Smooth muscle cell (in vitro differentiated cells): ENCODE measurements at regions not wholly inside any gene's neighbourhood (a gene's known extent, or its start where the extent isn't known, plus 50 kb on each side); places are given as distances from the start of the nearest gene placed in this dataset.

ENCODE experiments used
- DNase-seq: peaks from one replicate; lab custom pipeline; 2025; ENCODE audit not compliant: unreplicated experiment; lab: John Stamatoyannopoulos, UW
- H2AFZ ChIP-seq: fragments of 200-600 bp; sonication (generic); 2 replicates; pipeline ENCODE4 v1.6.0; 2016; ENCODE audit warnings: antibody characterized with exemption, low read depth, mild to moderate bottlenecking
- H3F3A ChIP-seq: fragments of 200-600 bp; sonication (generic); 2 replicates; pipeline ENCODE4 v1.6.0; 2017; ENCODE audit warnings: antibody characterized with exemption, low read depth
- H3K27ac ChIP-seq: fragments of 200-600 bp; sonication (generic); 2 replicates; pipeline ENCODE4 v1.5.1; 2016; ENCODE audit warnings: low read depth, mild to moderate bottlenecking
- H3K27me3 ChIP-seq: fragments of 200-600 bp; sonication (generic); 2 replicates; pipeline ENCODE4 v1.6.1; 2016; ENCODE audit warnings: low read depth, mild to moderate bottlenecking
- H3K36me3 ChIP-seq: fragments of 200-600 bp; sonication (generic); 2 replicates; pipeline ENCODE4 v1.5.1; 2016; ENCODE audit warnings: low read depth
- H3K4me1 ChIP-seq: fragments of 200-600 bp; sonication (generic); 2 replicates; pipeline ENCODE4 v1.5.1; 2016; ENCODE audit warnings: low read depth
- H3K4me2 ChIP-seq: fragments of 200-600 bp; sonication (generic); 2 replicates; pipeline ENCODE4 v1.6.0; 2016; ENCODE audit warnings: mild to moderate bottlenecking
- H3K4me3 ChIP-seq: fragments of 200-600 bp; sonication (generic); 2 replicates; pipeline ENCODE4 v1.5.1; 2016; ENCODE audit warnings: mild to moderate bottlenecking
- H3K79me2 ChIP-seq: fragments of 200-600 bp; sonication (generic); 2 replicates; pipeline ENCODE4 v1.6.0; 2016; ENCODE audit warnings: low read depth, mild to moderate bottlenecking
- H3K9ac ChIP-seq: fragments of 200-600 bp; sonication (generic); 2 replicates; pipeline ENCODE4 v1.6.0; 2016; ENCODE audit warnings: low read depth
- H3K9me3 ChIP-seq: fragments of 200-600 bp; sonication (generic); replicated peaks from 2 replicates; pipeline ENCODE4 v1.5.1; 2016; ENCODE audit warnings: low read depth
- H4K20me1 ChIP-seq: fragments of 200-600 bp; sonication (generic); 2 replicates; pipeline ENCODE4 v1.6.0; 2016; ENCODE audit warnings: low read depth
- CTCF ChIP-seq: fragments of 200-600 bp; sonication (generic); IDR thresholded peaks from 2 replicates; pipeline ENCODE4 v1.5.1; 2017; ENCODE audit warnings: borderline replicate concordance, mild to moderate bottlenecking, antibody characterized with exemption; ENCODE audit not compliant: insufficient read depth, poor library complexity, severe bottlenecking
- WGBS: methylation state at CpG from one replicate; pipeline ENCODE4 v1.1.7; 2016; ENCODE audit warnings: low lambda C conversion rate; 5-methylcytosine and 5-hydroxymethylcytosine counted together

DNA sequence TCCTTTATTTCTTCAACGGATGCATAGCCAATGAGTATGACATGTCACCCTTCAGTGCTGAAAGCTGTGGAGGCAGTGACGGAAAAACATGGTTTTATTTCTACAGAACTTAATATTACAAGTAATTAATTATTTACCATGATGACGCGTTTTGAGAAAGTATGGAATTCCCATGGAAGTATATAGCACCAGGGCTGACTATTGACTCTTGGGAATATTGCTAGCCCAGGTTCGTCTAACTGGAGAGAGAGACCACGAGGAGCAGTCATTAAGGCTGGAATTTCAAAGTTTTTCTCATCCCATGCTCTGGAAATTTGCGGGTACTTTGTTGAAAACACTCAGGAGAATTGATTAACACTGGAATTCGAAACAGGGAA, 155.2 kb upstream of the PRSS16 start:
- no peak for DNase-seq
- Histone ChIP-seq H4K20me1 (no peaks in the 10 kb centered on the region), H2AFZ (peak overlapping the region; percentile 57), H3K27me3 (peaks cover under 1% of the 10 kb centered on the region), H3K27ac (peak overlapping the region; percentile 26), H3K4me1 (no peaks in the 10 kb centered on the region), H3K36me3 (no peaks in the 10 kb centered on the region), H3F3A (no peaks in the 10 kb centered on the region), H3K9ac (no peak overlapping the region), H3K4me3 (peak overlapping the region; percentile 51), H3K4me2 (peak overlapping the region; percentile 85), H3K9me3 (no peaks in the 10 kb centered on the region), H3K79me2 (no peaks in the 10 kb centered on the region)
- TF ChIP-seq CTCF = no peak
- WGBS = 36% methylated on average over 8 of the region's 8 CpGs

- no peaks in the 10 kb centered on the region for H3K27me3 ChIP-seq
- no peak for TF ChIP-seq CTCF
These were observed 151.6 kb upstream of the PRSS16 start for GRCh38 chr6:27095914-27096313.

GRCh38 chr6:27096834-27097511, 150.5 kb upstream of the PRSS16 start:
- Histone ChIP-seq H3K9me3 (no peaks in the 10 kb centered on the region), H3K27me3 (no peaks in the 10 kb centered on the region), H3F3A (no peaks in the 10 kb centered on the region), H3K36me3 (no peaks in the 10 kb centered on the region), H3K9ac (peak overlapping the region; percentile 54), H4K20me1 (no peaks in the 10 kb centered on the region), H3K27ac (no peak overlapping the region), H3K79me2 (no peaks in the 10 kb centered on the region), H3K4me3 (peak overlapping the region; percentile 58), H2AFZ (peak overlapping the region; percentile 97), H3K4me2 (peak overlapping the region; percentile 85), H3K4me1 (no peaks in the 10 kb centered on the region)
- TF ChIP-seq CTCF = no peak
- no peak for DNase-seq
- WGBS = 2% methylated on average over 45 of the region's 45 CpGs

More at GRCh38 chr6:27095914-27096313, 151.6 kb upstream of the PRSS16 start:
- H3K4me3 ChIP-seq = peak overlapping the region; percentile 58
- no peak overlapping the region for H3K27ac ChIP-seq
- no peaks in the 10 kb centered on the region for H4K20me1 ChIP-seq
- no peaks in the 10 kb centered on the region for H3K36me3 ChIP-seq
- no peaks in the 10 kb centered on the region for H3K79me2 ChIP-seq
- H3K4me2 ChIP-seq = peak overlapping the region; percentile 85
- WGBS = 88% methylated on average over 3 of the region's 3 CpGs
- H2AFZ ChIP-seq = no peak overlapping the region
- no peaks in the 10 kb centered on the region for H3F3A ChIP-seq
- H3K4me1 ChIP-seq = no peaks in the 10 kb centered on the region
- H3K9ac ChIP-seq = no peak overlapping the region
- no peaks in the 10 kb centered on the region for H3K9me3 ChIP-seq
- DNase-seq = no peak

DNA sequence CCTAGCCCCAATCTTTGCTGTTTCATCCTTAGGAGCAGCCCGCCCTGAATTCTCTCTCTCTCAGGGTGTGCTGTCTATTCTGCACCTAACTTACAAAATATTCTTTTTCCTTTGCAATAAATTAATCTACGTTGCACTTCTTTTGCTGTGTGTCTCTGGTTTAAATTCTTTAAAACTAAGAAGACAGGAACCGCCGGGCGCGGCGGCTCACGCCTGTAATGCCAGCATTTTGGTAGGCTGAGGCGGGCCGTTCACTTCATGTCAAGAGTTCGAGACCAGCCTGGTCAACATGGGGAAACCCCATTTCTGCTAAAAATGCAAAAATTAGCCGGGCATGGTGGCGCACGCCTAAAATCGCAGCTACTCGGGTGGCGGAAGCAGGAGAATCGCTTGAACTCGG, 148.5 kb upstream of the PRSS16 start:
- no peaks in the 10 kb centered on the region for H3K79me2 ChIP-seq
- H3K36me3 ChIP-seq = no peaks in the 10 kb centered on the region
- no peak for TF ChIP-seq CTCF
- 94% methylated on average over 19 of the region's 19 CpGs for WGBS
- H3K27me3 ChIP-seq = no peaks in the 10 kb centered on the region
- no peaks in the 10 kb centered on the region for H3F3A ChIP-seq
- no peaks in the 10 kb centered on the region for H3K4me1 ChIP-seq
- H3K27ac ChIP-seq = no peak overlapping the region
- H4K20me1 ChIP-seq = no peaks in the 10 kb centered on the region
- no peak overlapping the region for H3K9ac ChIP-seq
- no peak overlapping the region for H3K4me2 ChIP-seq
- H2AFZ ChIP-seq = no peak overlapping the region
- H3K4me3 ChIP-seq = no peak overlapping the region
- no peaks in the 10 kb centered on the region for H3K9me3 ChIP-seq
- DNase-seq = no peak
